ENCODE measurements at regions not wholly inside any gene's neighbourhood (a gene's known extent, or its start where the extent isn't known, plus 50 kb on each side); places are given as distances from the start of the nearest gene placed in this dataset.

DNA sequence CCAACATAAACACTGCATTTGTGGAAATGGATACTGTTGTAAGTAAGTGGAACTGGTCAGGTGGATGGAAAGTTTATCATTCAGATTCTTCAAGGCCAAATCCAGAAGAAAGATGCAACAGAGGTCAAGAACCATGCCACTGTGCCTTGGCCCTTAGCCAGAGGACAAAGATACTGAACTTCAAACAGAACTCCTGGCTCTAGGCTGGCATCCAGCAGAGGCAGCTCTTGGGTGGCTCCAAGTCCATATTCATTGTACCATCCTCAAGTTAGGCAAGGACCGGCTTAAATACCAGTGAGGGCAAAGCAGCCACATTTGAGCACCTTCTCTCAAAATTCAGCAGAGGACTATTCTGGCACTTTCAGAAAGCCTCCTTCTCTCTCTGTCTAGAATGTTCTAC is 53.2 kb downstream of the DNAAF9 start:
- H3K9me3 Mint-ChIP-seq (ENCODE audit: unreplicated experiment): no peaks in the 10 kb centered on the region
- CTCF ChIA-PET: no interaction called here
- H3K36me3 Mint-ChIP-seq (ENCODE audit: insufficient read depth, unreplicated experiment): peaks cover 9% of the 10 kb centered on the region
- DNase-seq (ENCODE audit: unreplicated experiment): no peak
- POLR2A ChIA-PET: interaction anchor here (1.2 kb wide), 1 partner anchor 9 kb away, joined by 3 read pairs; no protein-coding TSS in a partner anchor
- intact Hi-C loops (cut with micrococcal nuclease): no loop called here
- peaks cover 5% of the 10 kb centered on the region for H3K4me1 Mint-ChIP-seq (ENCODE audit: insufficient read depth, unreplicated experiment)
- H3K27ac Mint-ChIP-seq (ENCODE audit: low read depth, unreplicated experiment): no peak overlapping the region
- no TSS peak for BruUV-seq (replicated peaks)
- no peaks in the 10 kb centered on the region for H3K27me3 Mint-ChIP-seq (ENCODE audit: insufficient read depth, unreplicated experiment)
- TF ChIP-seq, protein P1, sequence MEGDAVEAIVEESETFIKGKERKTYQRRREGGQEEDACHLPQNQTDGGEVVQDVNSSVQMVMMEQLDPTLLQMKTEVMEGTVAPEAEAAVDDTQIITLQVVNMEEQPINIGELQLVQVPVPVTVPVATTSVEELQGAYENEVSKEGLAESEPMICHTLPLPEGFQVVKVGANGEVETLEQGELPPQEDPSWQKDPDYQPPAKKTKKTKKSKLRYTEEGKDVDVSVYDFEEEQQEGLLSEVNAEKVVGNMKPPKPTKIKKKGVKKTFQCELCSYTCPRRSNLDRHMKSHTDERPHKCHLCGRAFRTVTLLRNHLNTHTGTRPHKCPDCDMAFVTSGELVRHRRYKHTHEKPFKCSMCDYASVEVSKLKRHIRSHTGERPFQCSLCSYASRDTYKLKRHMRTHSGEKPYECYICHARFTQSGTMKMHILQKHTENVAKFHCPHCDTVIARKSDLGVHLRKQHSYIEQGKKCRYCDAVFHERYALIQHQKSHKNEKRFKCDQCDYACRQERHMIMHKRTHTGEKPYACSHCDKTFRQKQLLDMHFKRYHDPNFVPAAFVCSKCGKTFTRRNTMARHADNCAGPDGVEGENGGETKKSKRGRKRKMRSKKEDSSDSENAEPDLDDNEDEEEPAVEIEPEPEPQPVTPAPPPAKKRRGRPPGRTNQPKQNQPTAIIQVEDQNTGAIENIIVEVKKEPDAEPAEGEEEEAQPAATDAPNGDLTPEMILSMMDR (IDR thresholded peaks at IDR 0.05; ENCODE audit: unreplicated experiment): no peak
- H3K4me3 Mint-ChIP-seq (ENCODE audit: unreplicated experiment): no peak overlapping the region

DNA sequence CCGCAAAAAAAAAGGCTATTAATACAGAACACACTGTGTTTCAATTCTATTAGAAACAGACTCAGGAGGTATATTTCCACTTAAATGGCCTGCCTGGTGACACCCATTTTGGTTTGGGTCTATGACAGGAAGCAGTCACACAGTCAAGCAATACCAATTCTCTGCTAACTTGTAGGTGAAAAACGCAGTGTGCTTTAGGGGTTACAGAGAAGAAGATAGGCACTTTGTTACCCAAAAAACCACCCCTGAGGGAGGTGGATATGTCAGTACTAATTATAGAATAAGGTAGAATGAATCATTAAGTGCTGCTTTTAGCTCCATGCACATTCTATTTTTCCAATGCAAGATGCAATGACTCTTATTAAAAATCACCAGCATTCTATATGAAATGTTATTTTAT is 53.8 kb downstream of the DNAAF9 start:
- no peaks in the 10 kb centered on the region for H3K9me3 Mint-ChIP-seq (ENCODE audit: unreplicated experiment)
- ChIA-PET CTCF (no interaction called here), POLR2A (interaction anchor here (1.2 kb wide), 1 partner anchor 10 kb away, joined by 3 read pairs; no protein-coding TSS in a partner anchor)
- DNase-seq (ENCODE audit: unreplicated experiment): no peak
- H3K4me3 Mint-ChIP-seq (ENCODE audit: unreplicated experiment): no peak overlapping the region
- H3K4me1 Mint-ChIP-seq (ENCODE audit: insufficient read depth, unreplicated experiment): peaks cover 5% of the 10 kb centered on the region
- no peak overlapping the region for H3K27ac Mint-ChIP-seq (ENCODE audit: low read depth, unreplicated experiment)
- no peaks in the 10 kb centered on the region for H3K27me3 Mint-ChIP-seq (ENCODE audit: insufficient read depth, unreplicated experiment)
- H3K36me3 Mint-ChIP-seq (ENCODE audit: insufficient read depth, unreplicated experiment): peaks cover 9% of the 10 kb centered on the region
- no TSS peak for BruUV-seq (replicated peaks)
- TF ChIP-seq, protein P1 (IDR thresholded peaks at IDR 0.05; ENCODE audit: unreplicated experiment): no peak
- intact Hi-C loops (cut with micrococcal nuclease): no loop called here

DNA sequence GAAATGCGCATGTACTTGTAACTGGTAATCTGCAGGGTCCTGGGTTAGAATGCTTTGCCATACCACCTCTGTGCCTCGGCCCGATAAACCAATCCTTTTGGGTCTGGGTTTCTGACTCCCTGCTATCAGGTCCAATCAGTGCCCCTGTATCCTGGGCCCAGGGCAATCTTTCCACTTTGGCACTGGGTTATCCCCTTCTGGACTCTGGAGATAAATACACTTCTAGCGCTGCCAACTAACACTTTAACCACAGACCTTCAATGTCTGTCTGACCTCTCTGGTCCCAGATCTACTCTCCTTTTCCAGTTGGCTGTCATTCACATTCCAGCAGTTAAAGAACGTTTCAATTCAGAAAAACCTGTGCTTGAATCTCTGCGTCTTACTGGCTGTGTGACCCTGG is 55.3 kb downstream of the DNAAF9 start:
- TF ChIP-seq, protein P1 (IDR thresholded peaks at IDR 0.05; ENCODE audit: unreplicated experiment): no peak
- ChIA-PET CTCF (no interaction called here), POLR2A (no interaction called here)
- intact Hi-C loops (cut with micrococcal nuclease): no loop called here
- no peak overlapping the region for H3K4me3 Mint-ChIP-seq (ENCODE audit: unreplicated experiment)
- peaks cover 9% of the 10 kb centered on the region for H3K36me3 Mint-ChIP-seq (ENCODE audit: insufficient read depth, unreplicated experiment)
- no peak overlapping the region for H3K27ac Mint-ChIP-seq (ENCODE audit: low read depth, unreplicated experiment)
- H3K9me3 Mint-ChIP-seq (ENCODE audit: unreplicated experiment): no peaks in the 10 kb centered on the region
- BruUV-seq (replicated peaks): no TSS peak
- no peaks in the 10 kb centered on the region for H3K27me3 Mint-ChIP-seq (ENCODE audit: insufficient read depth, unreplicated experiment)
- H3K4me1 Mint-ChIP-seq (ENCODE audit: insufficient read depth, unreplicated experiment): peaks cover 5% of the 10 kb centered on the region
- DNase-seq (ENCODE audit: unreplicated experiment): no peak

DNA sequence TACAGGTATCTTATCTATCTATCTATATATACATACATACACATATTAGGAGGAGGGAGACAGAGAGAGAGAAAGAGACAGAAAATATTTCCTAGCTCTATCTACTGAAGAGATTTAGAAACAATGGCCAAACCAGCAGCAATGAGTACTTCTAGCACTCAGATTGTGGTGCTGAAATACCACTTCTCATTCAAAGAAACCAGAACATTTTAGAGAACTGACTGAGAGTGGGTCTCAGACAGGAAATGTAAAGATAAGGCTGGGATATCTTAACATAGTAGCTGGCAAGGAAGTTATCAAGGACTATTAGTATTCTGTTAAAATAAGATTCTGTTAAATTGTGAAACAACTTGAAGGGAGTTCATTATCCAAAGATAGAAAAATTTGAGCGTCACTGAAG is 57.0 kb downstream of the DNAAF9 start:
- no TSS peak for BruUV-seq (replicated peaks)
- Mint-ChIP-seq H3K9me3 (ENCODE audit: unreplicated experiment) (no peaks in the 10 kb centered on the region), H3K36me3 (ENCODE audit: insufficient read depth, unreplicated experiment) (peaks cover 9% of the 10 kb centered on the region), H3K27ac (ENCODE audit: low read depth, unreplicated experiment) (no peak overlapping the region), H3K4me1 (ENCODE audit: insufficient read depth, unreplicated experiment) (no peaks in the 10 kb centered on the region), H3K27me3 (ENCODE audit: insufficient read depth, unreplicated experiment) (no peaks in the 10 kb centered on the region), H3K4me3 (ENCODE audit: unreplicated experiment) (no peak overlapping the region)
- intact Hi-C loops (cut with micrococcal nuclease): no loop called here
- TF ChIP-seq, protein P1 (IDR thresholded peaks at IDR 0.05; ENCODE audit: unreplicated experiment): no peak
- ChIA-PET CTCF (no interaction called here), POLR2A (no interaction called here)
- DNase-seq (ENCODE audit: unreplicated experiment): no peak

Data from MCF 10A (cell line).